GM19025 (cell line): ENCODE measurements at regions not wholly inside any gene's neighbourhood (a gene's known extent, or its start where the extent isn't known, plus 50 kb on each side); places are given as distances from the start of the nearest gene placed in this dataset.

Experiments used
- ATAC-seq: cut with Tn5 transposase; IDR thresholded peaks from one replicate; pipeline ENCODE4 v1.9.1; 2021; ENCODE audit warnings: mild to moderate bottlenecking, low read depth, moderate library complexity; ENCODE audit not compliant: unreplicated experiment

GRCh38 chr5:18091142-18091541, 456.9 kb downstream of the TAF11L14 start:
- no peak for ATAC-seq

- no peak for ATAC-seq
These were observed 457.5 kb downstream of the TAF11L14 start for GRCh38 chr5:18091758-18092157.

- ATAC-seq: no peak
These were observed 460.8 kb downstream of the TAF11L14 start for GRCh38 chr5:18095061-18095460.

GRCh38 chr5:18097817-18098216, 463.6 kb downstream of the TAF11L14 start:
- no peak for ATAC-seq

- ATAC-seq: no peak
These were observed 464.4 kb downstream of the TAF11L14 start for GRCh38 chr5:18098691-18099090.

GRCh38 chr5:18099261-18099660, 465.0 kb downstream of the TAF11L14 start:
- ATAC-seq: no peak

GRCh38 chr5:18101532-18101931, 467.3 kb downstream of the TAF11L14 start:
- no peak for ATAC-seq

GRCh38 chr5:18102733-18103132, 468.5 kb downstream of the TAF11L14 start:
- no peak for ATAC-seq

- no peak for ATAC-seq
These were observed 471.2 kb downstream of the TAF11L14 start for GRCh38 chr5:18105449-18105848.

- ATAC-seq: no peak
These were observed 477.7 kb downstream of the TAF11L14 start for GRCh38 chr5:18111906-18112465.

GRCh38 chr5:18113721-18114120, 479.5 kb downstream of the TAF11L14 start:
- ATAC-seq: no peak

GRCh38 chr5:18114151-18114757, 480.0 kb downstream of the TAF11L14 start:
- ATAC-seq: no peak

- ATAC-seq: no peak
These were observed 483.7 kb downstream of the TAF11L14 start for GRCh38 chr5:18117968-18118367.

GRCh38 chr5:18119156-18119785, 485.0 kb downstream of the TAF11L14 start:
- no peak for ATAC-seq

- ATAC-seq: no peak
These were observed 507.0 kb downstream of the TAF11L14 start for GRCh38 chr5:18141222-18141621.

- no peak for ATAC-seq
These were observed 508.6 kb downstream of the TAF11L14 start for GRCh38 chr5:18142831-18143230.

- ATAC-seq: no peak
These were observed 518.4 kb downstream of the TAF11L14 start for GRCh38 chr5:18152671-18153070.

- ATAC-seq: no peak
These were observed 523.9 kb downstream of the TAF11L14 start for GRCh38 chr5:18158166-18158565.

- ATAC-seq: no peak
These were observed 525.1 kb downstream of the TAF11L14 start for GRCh38 chr5:18159331-18159730.

GRCh38 chr5:18171684-18172083, 537.4 kb downstream of the TAF11L14 start:
- ATAC-seq: no peak

- ATAC-seq: no peak
These were observed 545.3 kb downstream of the TAF11L14 start for GRCh38 chr5:18179579-18179978.

GRCh38 chr5:18181575-18181974, 547.3 kb downstream of the TAF11L14 start:
- ATAC-seq: no peak
